ENCODE measurements at regions not wholly inside any gene's neighbourhood (a gene's known extent, or its start where the extent isn't known, plus 50 kb on each side); places are given as distances from the start of the nearest gene placed in this dataset.
"Not testable (repeated sequence)": the region's sequence is repeated elsewhere in the genome, so short reads cannot be mapped to it uniquely, and the experiment has no call there.

- ChIA-PET CTCF (interaction anchor here (0.6 to 0.7 kb wide), 2 partner anchors 50 to 166 kb away, joined by 3 read pairs; no protein-coding TSS in a partner anchor), POLR2A (no interaction called here)
- TF ChIP-seq CHD2 (IDR thresholded peaks at IDR 0.05; ENCODE audit: low read length, partially characterized antibody) (no peak), RAD21 (conservative IDR thresholded peaks at IDR 0.05 in 1 of 2, IDR thresholded peaks at IDR 0.05 in 1 of 2) (peak in 1 of 2 experiments; percentile 20; a peak in 2 of 5 replicates), RARB (CRISPR knock-in tag; IDR thresholded peaks at IDR 0.05) (no peak), ZFP36 (IDR thresholded peaks at IDR 0.05; ENCODE audit: borderline replicate concordance, partially characterized antibody) (no peak), ZNF302 (CRISPR knock-in tag; IDR thresholded peaks at IDR 0.05) (no peak), RCOR1 (IDR thresholded peaks at IDR 0.05; ENCODE audit: low read depth, low read length) (no peak), E2F6 (IDR thresholded peaks at IDR 0.05; ENCODE audit: borderline replicate concordance, low read depth) (no peak)
Observed at GRCh38 chr5:96175090-96175489, 213.4 kb upstream of the ELL2 start.

GRCh38 chr5:96173366-96173765, 211.7 kb upstream of the ELL2 start:
- H3K27ac ChIP-seq: no peak overlapping the region
- 88% methylated on average over 1 of the region's 1 CpG for WGBS (ENCODE audit: missing lambda C conversion rate)
- no peaks in the 10 kb centered on the region for H3K4me1 ChIP-seq
- ATAC-seq: no peak
- TF ChIP-seq SREBF2 (IDR thresholded peaks at IDR 0.05) (no peak), NPAS2 (CRISPR knock-in tag; IDR thresholded peaks at IDR 0.05; ENCODE audit: borderline replicate concordance) (no peak)
- ChIA-PET POLR2A (no interaction called here), CTCF (no interaction called here)
- H3K4me2 ChIP-seq: no peak overlapping the region
- no peak overlapping the region for H3K4me3 ChIP-seq
- DNase-seq (ENCODE audit: low read depth in 1 of 2, low spot score in 1 of 2): no peak
- FAIRE-seq: no peak
- no peaks in the 10 kb centered on the region for H3K9me3 ChIP-seq

More at GRCh38 chr5:96175090-96175489, 213.4 kb upstream of the ELL2 start:
- no peak for FAIRE-seq
- peak; percentile 50 to 61; a peak in 5 of 6 replicates for ATAC-seq
- H3K4me1 ChIP-seq: peaks cover 2% of the 10 kb centered on the region; the same call in 2 of the 3 replicates
- 53% methylated on average over 2 of the region's 2 CpGs for WGBS (ENCODE audit: missing lambda C conversion rate)
- H3K4me2 ChIP-seq: no peak overlapping the region
- DNase-seq (ENCODE audit: low read depth in 1 of 2, low spot score in 1 of 2): peak; percentile 28 to 31
- no peak overlapping the region for H3K4me3 ChIP-seq
- no peaks in the 10 kb centered on the region for H3K9me3 ChIP-seq
- H3K27ac ChIP-seq: no peak overlapping the region

- WGBS (ENCODE audit: missing lambda C conversion rate): 90% methylated on average over 2 of the region's 2 CpGs
- Histone ChIP-seq H3K27ac (no peak overlapping the region), H3K4me2 (no peak overlapping the region), H3K9me3 (no peaks in the 10 kb centered on the region), H3K4me1 (no peaks in the 10 kb centered on the region), H3K4me3 (no peak overlapping the region)
- DNase-seq (ENCODE audit: low read depth in 1 of 2, low spot score in 1 of 2) (no peak), FAIRE-seq (no peak), ATAC-seq (no peak)
- no peak for TF ChIP-seq CBX8 (IDR thresholded peaks at IDR 0.05)
- no peak for TF ChIP-seq CHD2 (IDR thresholded peaks at IDR 0.05; ENCODE audit: low read length, partially characterized antibody)
- TF ChIP-seq RAD21 (conservative IDR thresholded peaks at IDR 0.05 in 1 of 2, IDR thresholded peaks at IDR 0.05 in 1 of 2): no peak
- POLR2A ChIA-PET: no interaction called here
- CTCF ChIA-PET: no interaction called here
Observed at GRCh38 chr5:96172436-96172835, 210.8 kb upstream of the ELL2 start.

- CTCF ChIA-PET; FAIRE-seq; H3K4me1 ChIP-seq; H3K4me2 ChIP-seq; ATAC-seq; H3K4me3 ChIP-seq; H3K9me3 ChIP-seq; H3K27ac ChIP-seq; POLR2A ChIA-PET; DNase-seq (ENCODE audit: low read depth in 1 of 2, low spot score in 1 of 2): not testable (repeated sequence)
- WGBS (ENCODE audit: missing lambda C conversion rate): 80% methylated on average over 4 of the region's 4 CpGs
Observed at GRCh38 chr5:96171973-96172372, 210.3 kb upstream of the ELL2 start.

GRCh38 chr5:96170481-96171125, 209.0 kb upstream of the ELL2 start:
- ATAC-seq; H3K4me3 ChIP-seq; H3K4me1 ChIP-seq; DNase-seq (ENCODE audit: low read depth in 1 of 2, low spot score in 1 of 2); H3K9me3 ChIP-seq; FAIRE-seq; POLR2A ChIA-PET; H3K4me2 ChIP-seq; H3K27ac ChIP-seq: not testable (repeated sequence)
- CTCF ChIA-PET: interaction anchor here (1.4 kb wide), 1 partner anchor 209 kb away, joined by 4 read pairs; the partner anchor contains the start of gene ELL2
- 89% methylated on average over 15 of the region's 15 CpGs for WGBS (ENCODE audit: missing lambda C conversion rate)

GRCh38 chr5:96168833-96169232, 207.2 kb upstream of the ELL2 start:
- FAIRE-seq; POLR2A ChIA-PET; H3K4me3 ChIP-seq; H3K9me3 ChIP-seq; H3K27ac ChIP-seq; H3K4me2 ChIP-seq; CTCF ChIA-PET; DNase-seq (ENCODE audit: low read depth in 1 of 2, low spot score in 1 of 2); H3K4me1 ChIP-seq; ATAC-seq: not testable (repeated sequence)
- WGBS (ENCODE audit: missing lambda C conversion rate): 82% methylated on average over 8 of the region's 8 CpGs

Data from A549 (cell line).